Activated T-helper 1 cell treated with anti-CD3 and anti-CD28 coated beads, Interleukin-12 subunit alpha, Interleukin-12 subunit beta, Interleukin-2, Interleukin-4 antibody, amounts not matched to agents 30 ng/mL and 10 ng/mL and 1 ng/mL, durations not matched to agents 14 hours and 24 hours and 36 hours (primary cell): ENCODE measurements at regions not wholly inside any gene's neighbourhood (a gene's known extent, or its start where the extent isn't known, plus 50 kb on each side); places are given as distances from the start of the nearest gene placed in this dataset.
"Not testable (repeated sequence)": the region's sequence is repeated elsewhere in the genome, so short reads cannot be mapped to it uniquely, and the experiment has no call there.

Source experiments
- DNase-seq: peaks from one replicate; pipeline ENCODE4 v3.0.0; 2021; ENCODE audit warnings: low spot score
- H3K27ac Mint-ChIP-seq: one replicate; pipeline ENCODE4 v1.8.0; 2021; ENCODE audit warnings: mild to moderate bottlenecking, mixed read lengths
- H3K27me3 Mint-ChIP-seq: one replicate; pipeline ENCODE4 v1.8.0; 2022; ENCODE audit warnings: mild to moderate bottlenecking, moderate library complexity, mixed read lengths; ENCODE audit not compliant: insufficient read depth
- H3K36me3 Mint-ChIP-seq: one replicate; pipeline ENCODE4 v1.8.0; 2021; ENCODE audit warnings: low read depth, mixed read lengths
- H3K4me1 Mint-ChIP-seq: one replicate; pipeline ENCODE4 v1.8.0; 2021; ENCODE audit warnings: low read depth, mixed read lengths
- H3K4me3 Mint-ChIP-seq: one replicate; pipeline ENCODE4 v1.8.0; 2021; ENCODE audit warnings: mild to moderate bottlenecking, moderate library complexity, mixed read lengths
- H3K9me3 Mint-ChIP-seq: one replicate; pipeline ENCODE4 v1.8.0; 2021; ENCODE audit warnings: mixed read lengths
- intact Hi-C: fragments of 100-400 bp; cut with micrococcal nuclease; formaldehyde crosslinking; loops from one replicate; pipeline ENCODE4 v1.15.1; 2024

DNA sequence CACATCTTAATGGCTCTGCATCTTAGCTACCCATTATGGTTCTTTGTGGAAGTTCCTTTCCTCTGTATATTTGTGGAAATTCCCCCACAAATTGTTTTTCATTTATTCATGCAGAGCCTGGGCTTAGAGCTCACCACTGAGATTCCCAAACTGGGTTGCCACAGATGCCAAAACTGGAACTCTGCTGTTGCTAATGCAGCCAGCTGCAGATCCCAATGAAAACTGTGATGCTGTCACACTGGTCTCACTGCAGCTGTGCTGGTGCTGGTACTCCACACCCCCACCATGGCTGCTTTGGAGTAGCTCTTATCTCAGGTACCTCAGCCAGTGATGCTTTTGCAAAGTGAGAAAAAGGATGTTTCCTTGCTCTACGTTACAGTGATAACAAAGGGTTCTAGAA is 87.7 kb downstream of the DCK start:
- Mint-ChIP-seq H3K36me3 (no peaks in the 10 kb centered on the region), H3K27me3 (peaks cover 14% of the 10 kb centered on the region), H3K27ac (no peak overlapping the region), H3K4me3 (no peak overlapping the region), H3K9me3 (no peaks in the 10 kb centered on the region), H3K4me1 (no peaks in the 10 kb centered on the region)
- no peak for DNase-seq
- intact Hi-C loops: no loop called here

DNA sequence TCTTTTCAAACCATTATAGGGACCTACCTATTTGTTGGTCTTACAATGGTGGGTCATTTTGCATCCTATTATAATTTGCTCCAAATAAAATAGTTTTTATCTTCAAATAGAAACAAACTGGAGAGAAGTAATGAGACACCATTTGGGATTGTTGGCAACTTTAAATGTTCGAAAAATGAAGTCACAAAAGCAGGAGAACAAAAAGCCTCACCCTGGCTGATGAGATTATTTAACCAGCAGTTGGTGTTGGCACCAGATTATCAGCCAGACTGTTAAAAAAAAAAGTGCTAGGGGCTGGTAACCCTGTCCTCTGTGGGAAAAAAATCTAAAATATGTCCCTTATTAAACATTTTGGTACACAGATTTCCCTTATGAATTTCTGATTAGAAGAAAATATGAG is 100.3 kb downstream of the DCK start:
- DNase-seq: no peak
- Mint-ChIP-seq H3K4me3 (no peak overlapping the region), H3K27ac (no peak overlapping the region), H3K4me1 (peaks cover 6% of the 10 kb centered on the region), H3K36me3 (no peaks in the 10 kb centered on the region), H3K27me3 (no peaks in the 10 kb centered on the region), H3K9me3 (no peaks in the 10 kb centered on the region)
- intact Hi-C loops: no loop called here

DNA sequence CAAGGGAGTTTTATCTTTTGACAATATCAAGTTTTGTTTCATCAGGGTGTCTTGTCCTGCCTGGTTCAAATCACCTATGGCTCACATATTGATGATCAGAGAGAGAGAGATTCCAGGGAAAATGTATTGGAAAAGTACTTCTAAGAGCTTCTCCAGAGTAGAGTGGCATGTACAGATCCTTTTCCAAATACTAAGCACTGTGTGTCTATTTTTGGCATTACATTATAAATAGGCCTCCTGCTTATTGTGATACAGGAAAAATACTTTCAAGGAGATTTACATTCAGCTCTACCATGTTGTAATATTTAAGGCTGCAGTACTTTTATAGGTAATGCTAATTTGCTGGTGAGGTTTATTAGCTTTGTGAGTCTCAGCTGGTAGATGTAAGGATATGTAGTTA is 100.8 kb downstream of the DCK start:
- peaks cover 6% of the 10 kb centered on the region for H3K4me1 Mint-ChIP-seq
- no peak overlapping the region for H3K4me3 Mint-ChIP-seq
- peaks cover 3% of the 10 kb centered on the region for H3K9me3 Mint-ChIP-seq
- DNase-seq: no peak
- intact Hi-C loops: no loop called here
- H3K36me3 Mint-ChIP-seq: no peaks in the 10 kb centered on the region
- no peak overlapping the region for H3K27ac Mint-ChIP-seq
- no peaks in the 10 kb centered on the region for H3K27me3 Mint-ChIP-seq

DNA sequence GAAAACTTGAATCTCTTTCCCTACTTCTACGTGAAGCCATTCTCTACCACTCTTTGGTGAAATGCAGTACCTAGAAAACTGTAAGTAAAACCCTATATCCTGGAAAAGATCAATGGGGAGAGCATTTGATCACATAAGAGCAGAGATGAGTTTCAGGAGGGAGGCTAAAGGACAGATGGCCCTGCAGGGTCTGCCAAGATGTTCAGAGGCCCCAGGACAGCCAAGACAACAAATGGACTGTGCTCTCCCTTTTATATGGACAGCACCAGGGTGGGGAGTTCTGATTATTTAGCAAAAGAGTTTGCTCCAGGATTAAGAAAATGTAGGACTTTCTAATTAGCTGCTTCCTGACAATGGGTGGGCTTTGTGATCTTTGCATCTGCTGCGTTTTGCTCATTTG is 101.7 kb downstream of the DCK start:
- Mint-ChIP-seq H3K4me3 (no peak overlapping the region), H3K36me3 (no peaks in the 10 kb centered on the region), H3K9me3 (peaks cover 4% of the 10 kb centered on the region), H3K27me3 (peaks cover 2% of the 10 kb centered on the region), H3K27ac (no peak overlapping the region), H3K4me1 (peaks cover 6% of the 10 kb centered on the region)
- intact Hi-C loops: no loop called here
- DNase-seq: no peak

DNA sequence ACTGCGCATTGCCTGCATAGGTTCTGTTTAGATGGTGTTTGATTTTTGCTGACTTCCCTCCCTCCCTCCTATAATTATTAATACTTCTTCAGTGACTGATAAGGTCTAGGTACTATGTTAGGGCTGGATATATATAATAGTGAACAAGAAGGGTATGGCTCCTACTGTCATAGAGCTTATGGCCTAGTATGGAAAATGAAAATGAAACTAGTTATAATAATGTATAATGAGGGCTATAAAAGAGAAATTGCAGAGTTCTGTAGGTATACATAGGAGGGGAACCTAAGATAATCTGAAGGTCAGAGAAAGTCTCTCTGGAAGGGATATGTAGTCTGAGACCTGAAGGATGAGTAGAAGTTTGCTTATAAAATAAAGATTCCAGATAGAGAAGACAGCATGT is 102.1 kb downstream of the DCK start:
- Mint-ChIP-seq H3K36me3 (no peaks in the 10 kb centered on the region), H3K4me1 (peaks cover 6% of the 10 kb centered on the region), H3K4me3 (no peak overlapping the region), H3K9me3 (peaks cover 4% of the 10 kb centered on the region), H3K27ac (no peak overlapping the region), H3K27me3 (peaks cover 2% of the 10 kb centered on the region)
- intact Hi-C loops: no loop called here
- DNase-seq: no peak

DNA sequence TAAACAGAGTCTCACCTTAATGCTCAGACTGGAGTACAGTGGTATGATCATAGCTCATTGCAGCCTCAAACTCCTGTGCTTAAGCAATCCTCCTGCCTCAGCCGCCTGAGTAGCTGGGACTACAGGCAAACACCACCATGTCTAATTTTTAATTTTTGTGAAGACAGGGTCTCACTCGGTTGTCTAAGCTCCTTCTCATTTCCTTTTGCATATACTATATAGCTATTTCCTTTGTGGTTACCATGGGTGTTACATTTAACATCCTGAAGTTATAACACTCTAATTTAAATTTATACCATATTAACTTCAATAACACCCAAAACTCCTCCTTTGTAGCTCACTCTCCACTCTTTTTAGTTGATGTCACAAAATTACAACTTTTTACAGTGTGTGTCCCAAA is 114.3 kb downstream of the DCK start:
- no peak overlapping the region for H3K4me3 Mint-ChIP-seq
- H3K4me1 Mint-ChIP-seq: no peaks in the 10 kb centered on the region
- DNase-seq: no peak
- intact Hi-C loops: no loop called here
- H3K27me3 Mint-ChIP-seq: peaks cover 2% of the 10 kb centered on the region
- no peaks in the 10 kb centered on the region for H3K36me3 Mint-ChIP-seq
- no peaks in the 10 kb centered on the region for H3K9me3 Mint-ChIP-seq
- H3K27ac Mint-ChIP-seq: no peak overlapping the region

DNA sequence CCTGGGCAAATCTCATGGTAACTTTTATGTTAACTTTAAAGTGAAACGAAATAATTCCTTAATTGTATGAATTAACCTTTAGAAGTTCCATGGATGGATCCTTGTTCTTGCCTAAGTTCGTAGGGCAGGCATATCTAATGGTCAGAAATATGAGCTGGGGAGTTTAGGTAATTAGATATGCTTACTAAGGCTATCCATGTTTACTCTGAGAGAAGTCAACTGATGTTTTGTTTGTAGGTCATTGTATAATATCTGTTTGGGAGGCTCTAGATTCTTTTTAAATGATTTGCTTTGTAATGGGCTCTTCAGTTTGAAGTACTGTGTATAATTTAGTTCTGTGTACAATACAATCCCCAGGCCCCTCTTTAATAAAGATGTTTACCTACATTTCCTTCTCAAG is 117.0 kb downstream of the DCK start:
- Mint-ChIP-seq H3K36me3 (no peaks in the 10 kb centered on the region), H3K9me3 (no peaks in the 10 kb centered on the region), H3K27me3 (peaks cover 2% of the 10 kb centered on the region), H3K27ac (no peak overlapping the region), H3K4me1 (no peaks in the 10 kb centered on the region), H3K4me3 (no peak overlapping the region)
- DNase-seq: no peak
- intact Hi-C loops: no loop called here

DNA sequence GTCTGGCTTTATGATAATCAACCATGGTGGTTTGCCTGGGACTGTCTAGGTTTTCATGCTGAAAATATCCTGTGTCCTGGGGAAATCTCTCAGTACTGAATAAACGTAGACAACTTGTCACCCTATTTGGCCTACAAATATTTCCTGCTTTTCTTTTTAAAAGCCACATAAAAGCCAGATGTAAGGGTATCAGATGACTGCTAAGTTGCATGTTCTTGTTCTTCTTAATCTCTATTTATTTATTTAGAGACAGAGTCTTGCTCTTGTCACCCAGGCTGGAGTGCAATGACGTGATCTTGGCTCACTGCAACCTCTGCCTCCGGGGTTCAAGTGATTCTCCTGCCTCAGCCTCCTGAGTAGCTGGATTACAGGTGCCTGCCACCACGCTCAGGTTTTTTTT is 117.7 kb downstream of the DCK start:
- H3K36me3 Mint-ChIP-seq, H3K27ac Mint-ChIP-seq, H3K4me3 Mint-ChIP-seq, DNase-seq, intact Hi-C loops, H3K27me3 Mint-ChIP-seq, H3K4me1 Mint-ChIP-seq, H3K9me3 Mint-ChIP-seq: not testable (repeated sequence)

DNA sequence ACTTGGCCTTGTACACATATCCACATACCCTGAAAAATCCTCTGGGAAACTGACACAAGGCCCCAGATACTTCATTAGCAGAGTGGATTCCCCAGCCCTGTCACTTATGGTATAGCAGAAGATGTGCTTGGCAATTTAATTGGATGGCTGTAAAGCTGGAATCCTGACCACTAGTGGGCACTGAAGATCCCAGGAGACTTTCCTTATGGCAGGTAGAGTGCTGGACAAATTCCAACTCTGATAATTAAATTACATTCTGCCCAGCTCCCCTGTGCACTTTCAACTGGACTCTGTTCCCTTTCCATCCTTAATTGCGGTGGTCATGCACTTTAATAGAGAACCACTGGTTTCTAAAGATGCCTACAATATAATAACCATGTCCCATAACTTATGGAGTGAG is 119.8 kb downstream of the DCK start:
- H3K4me3 Mint-ChIP-seq: no peak overlapping the region
- no peak for DNase-seq
- intact Hi-C loops: no loop called here
- no peaks in the 10 kb centered on the region for H3K9me3 Mint-ChIP-seq
- no peaks in the 10 kb centered on the region for H3K36me3 Mint-ChIP-seq
- no peak overlapping the region for H3K27ac Mint-ChIP-seq
- H3K4me1 Mint-ChIP-seq: no peaks in the 10 kb centered on the region
- H3K27me3 Mint-ChIP-seq: peaks cover 2% of the 10 kb centered on the region

DNA sequence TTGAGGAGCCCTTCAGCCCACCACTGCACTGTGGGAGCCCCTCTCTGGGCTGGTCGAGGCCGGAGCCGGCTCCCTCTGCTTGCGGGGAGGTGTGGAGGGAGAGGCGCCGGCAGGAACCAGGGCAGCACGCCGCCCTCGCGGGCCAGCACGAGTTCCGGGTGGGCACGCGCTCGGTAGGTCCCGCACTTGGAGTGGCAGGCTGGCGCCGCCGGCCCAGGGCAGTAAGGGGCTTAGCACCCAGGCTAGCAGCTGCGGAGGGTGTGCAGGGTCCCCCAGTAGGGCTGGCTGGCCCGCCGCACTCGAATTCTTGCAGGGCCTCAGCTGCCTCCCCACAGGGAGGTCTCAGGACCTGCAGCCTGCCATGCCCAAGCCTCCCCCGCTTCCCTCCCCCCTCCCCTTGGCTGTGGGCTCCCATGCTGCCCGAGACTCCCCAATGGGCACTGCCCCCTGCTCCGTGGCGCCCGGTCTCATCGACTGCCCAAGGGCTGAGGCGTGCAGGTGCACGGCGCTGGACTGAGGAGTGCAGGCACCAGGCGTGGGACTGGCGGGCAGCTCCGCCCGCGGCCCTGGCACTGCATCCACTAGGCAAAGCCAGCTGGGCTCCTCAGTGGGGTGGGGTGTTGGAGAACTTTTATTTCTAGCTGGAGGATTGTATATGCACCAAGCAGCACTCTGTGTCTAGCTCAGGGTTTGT is 127.5 kb downstream of the DCK start:
- intact Hi-C loops: no loop called here

DNA sequence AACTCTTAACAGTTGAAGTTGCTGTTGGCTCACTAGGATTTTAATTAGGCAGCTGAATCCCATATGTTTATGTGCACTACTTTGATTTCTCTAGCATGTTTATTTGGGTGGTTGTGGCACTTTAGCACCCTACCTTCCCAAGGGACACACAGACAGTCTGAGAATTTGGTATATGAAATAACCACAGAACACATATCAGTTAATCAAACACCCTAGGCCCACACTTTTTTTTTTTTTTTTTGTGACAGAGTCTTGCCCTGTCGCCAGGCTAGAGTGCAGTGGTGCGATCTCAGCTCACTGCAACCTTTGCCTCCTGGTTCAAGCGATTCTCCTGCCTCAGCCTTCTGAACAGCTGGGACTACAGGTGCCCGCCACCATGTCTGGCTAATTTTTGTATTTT is 130.5 kb downstream of the DCK start:
- no peaks in the 10 kb centered on the region for H3K9me3 Mint-ChIP-seq
- H3K4me3 Mint-ChIP-seq: no peak overlapping the region
- no peaks in the 10 kb centered on the region for H3K36me3 Mint-ChIP-seq
- DNase-seq: no peak
- H3K27ac Mint-ChIP-seq: no peak overlapping the region
- peaks cover 10% of the 10 kb centered on the region for H3K27me3 Mint-ChIP-seq
- intact Hi-C loops: no loop called here
- no peaks in the 10 kb centered on the region for H3K4me1 Mint-ChIP-seq

More for the DNA sequence above, 127.5 kb downstream of the DCK start:
- Mint-ChIP-seq H3K4me1 (no peaks in the 10 kb centered on the region), H3K27me3 (peaks cover 4% of the 10 kb centered on the region), H3K9me3 (no peaks in the 10 kb centered on the region), H3K36me3 (no peaks in the 10 kb centered on the region), H3K4me3 (no peak overlapping the region), H3K27ac (no peak overlapping the region)
- no peak for DNase-seq

DNA sequence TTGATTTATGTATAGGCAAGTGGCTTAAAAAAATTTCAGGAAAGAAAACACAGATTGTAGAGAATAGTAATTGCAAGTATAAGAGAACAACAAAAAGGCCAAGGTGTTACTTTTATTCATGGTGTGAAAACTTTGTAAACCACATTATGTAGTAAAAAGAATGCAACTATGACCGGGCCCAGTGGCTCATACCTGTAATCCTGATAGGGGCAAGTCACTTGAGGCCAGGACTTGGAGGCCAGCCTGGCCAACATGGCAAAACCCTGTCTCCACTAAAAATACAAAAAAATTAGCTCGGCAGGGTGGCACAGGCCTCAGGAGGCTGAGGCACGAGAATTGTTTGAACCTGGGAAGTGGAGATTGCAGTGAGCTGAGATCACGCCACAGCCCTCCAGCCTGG is 131.7 kb downstream of the DCK start:
- H3K27ac Mint-ChIP-seq: no peak overlapping the region
- DNase-seq: no peak
- H3K27me3 Mint-ChIP-seq: peaks cover 13% of the 10 kb centered on the region
- H3K4me3 Mint-ChIP-seq: no peak overlapping the region
- no peaks in the 10 kb centered on the region for H3K4me1 Mint-ChIP-seq
- no peaks in the 10 kb centered on the region for H3K9me3 Mint-ChIP-seq
- intact Hi-C loops: no loop called here
- no peaks in the 10 kb centered on the region for H3K36me3 Mint-ChIP-seq

DNA sequence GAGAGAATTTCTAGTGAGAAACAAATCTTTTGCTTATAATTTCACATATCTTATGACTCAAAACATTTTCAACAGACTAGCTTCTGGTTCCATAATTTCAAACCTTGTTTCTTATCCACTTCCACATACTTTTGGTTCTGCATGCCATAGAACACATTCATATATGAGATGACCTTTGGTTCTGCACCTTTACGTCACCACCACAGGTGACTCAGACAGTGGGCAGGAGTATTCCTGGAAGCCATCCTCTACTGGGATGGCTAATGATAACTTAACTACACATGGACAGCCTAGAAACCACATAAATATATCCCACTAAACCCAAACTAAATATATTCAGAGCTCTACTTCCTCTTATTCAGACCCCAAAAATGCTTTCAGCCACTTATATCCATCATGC is 133.3 kb downstream of the DCK start:
- Mint-ChIP-seq H3K36me3 (no peaks in the 10 kb centered on the region), H3K9me3 (no peaks in the 10 kb centered on the region)

More for the DNA sequence above, 133.3 kb downstream of the DCK start:
- intact Hi-C loops: no loop called here
- Mint-ChIP-seq H3K27ac (no peak overlapping the region), H3K4me3 (no peak overlapping the region), H3K4me1 (no peaks in the 10 kb centered on the region), H3K27me3 (peaks cover 13% of the 10 kb centered on the region)
- no peak for DNase-seq
